Dedifferentiated amniotic fluid mesenchymal stem cell (primary cell): ENCODE measurements at regions not wholly inside any gene's neighbourhood (a gene's known extent, or its start where the extent isn't known, plus 50 kb on each side); places are given as distances from the start of the nearest gene placed in this dataset.

ENCODE experiments used
- DNase-seq: peaks from one replicate; pipeline ENCODE4 v3.0.0-alpha.2; 2016; ENCODE audit errors: extremely low spot score

- DNase-seq = no peak
These were observed 100.7 kb downstream of the ASB7 start for GRCh38 chr15:100703032-100703578.

GRCh38 chr15:100703671-100704070, 101.3 kb downstream of the ASB7 start:
- DNase-seq = no peak

- peak; percentile 21 for DNase-seq
These were observed 102.1 kb downstream of the ASB7 start for GRCh38 chr15:100704281-100705055.

GRCh38 chr15:100705065-100705464, 102.7 kb downstream of the ASB7 start:
- DNase-seq = no peak

DNA sequence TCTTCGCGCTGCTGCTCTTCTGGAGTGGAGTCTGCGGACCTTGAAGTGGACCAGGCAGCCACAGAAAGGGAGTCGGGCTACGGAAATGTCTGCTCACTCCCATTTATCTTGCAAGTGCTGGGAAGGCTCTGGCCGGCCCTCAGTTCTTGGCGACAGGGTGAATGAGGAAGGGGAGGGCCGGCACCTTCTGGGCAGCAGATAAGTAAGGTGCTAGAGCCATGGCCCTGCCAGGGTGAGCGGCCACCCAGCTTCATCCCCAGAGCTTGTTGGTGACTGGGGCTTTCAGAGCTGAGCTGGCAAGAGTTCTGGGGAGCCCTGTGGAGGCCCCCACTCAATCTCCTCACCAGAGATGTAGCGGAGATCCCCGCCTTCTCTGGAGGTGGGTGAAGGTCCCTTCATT, 103.5 kb downstream of the ASB7 start:
- DNase-seq = no peak

DNA sequence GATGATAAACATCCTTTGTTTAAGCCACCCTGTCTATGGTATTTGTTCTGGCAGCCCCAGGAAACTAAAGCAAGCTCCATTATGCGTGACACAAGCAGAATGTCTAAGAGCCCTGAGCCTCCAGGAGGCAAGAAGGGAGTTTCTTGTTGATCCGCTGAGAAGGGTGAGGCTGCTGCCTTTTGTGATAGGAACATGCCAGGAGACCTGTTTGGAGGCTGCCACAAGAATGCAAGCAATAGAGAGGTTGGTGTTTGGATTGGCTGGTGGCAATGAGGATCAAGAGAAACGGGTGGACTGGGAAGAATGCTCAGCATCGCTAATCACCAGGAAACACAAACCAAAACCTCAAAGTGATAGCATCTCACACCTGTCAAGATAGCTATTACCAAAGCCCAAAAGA, 104.8 kb downstream of the ASB7 start:
- DNase-seq = no peak

GRCh38 chr15:100708916-100709315, 106.5 kb downstream of the ASB7 start:
- no peak for DNase-seq

- no peak for DNase-seq
These were observed 107.8 kb downstream of the ASB7 start for GRCh38 chr15:100710222-100710621.

- DNase-seq = no peak
These were observed 108.5 kb downstream of the ASB7 start for GRCh38 chr15:100710744-100711515.

DNA sequence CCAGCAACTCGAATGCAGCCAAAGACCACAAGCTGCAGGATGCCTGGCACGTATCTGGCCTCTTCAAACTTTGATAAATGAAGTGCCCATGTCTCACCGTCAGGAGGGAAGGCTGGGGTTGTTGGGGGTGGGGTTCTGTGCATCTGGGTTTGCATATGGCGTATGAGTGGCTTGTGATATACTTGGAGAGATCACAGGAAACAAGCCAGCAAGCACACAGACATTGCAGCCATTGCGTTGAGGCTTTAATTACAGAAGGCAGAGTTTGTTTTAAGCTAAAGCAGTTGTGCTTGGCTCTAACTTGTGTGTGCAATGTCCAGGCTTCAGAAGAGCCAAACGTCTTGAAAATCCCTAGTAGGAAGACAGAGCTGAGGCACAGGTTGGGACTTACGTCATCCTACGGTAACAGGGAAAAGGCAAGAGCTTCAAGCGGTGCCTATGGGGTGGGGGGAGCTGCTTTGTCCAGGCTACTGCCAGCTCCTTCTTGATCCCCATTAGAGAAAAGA, 109.2 kb downstream of the ASB7 start:
- no peak for DNase-seq

DNA sequence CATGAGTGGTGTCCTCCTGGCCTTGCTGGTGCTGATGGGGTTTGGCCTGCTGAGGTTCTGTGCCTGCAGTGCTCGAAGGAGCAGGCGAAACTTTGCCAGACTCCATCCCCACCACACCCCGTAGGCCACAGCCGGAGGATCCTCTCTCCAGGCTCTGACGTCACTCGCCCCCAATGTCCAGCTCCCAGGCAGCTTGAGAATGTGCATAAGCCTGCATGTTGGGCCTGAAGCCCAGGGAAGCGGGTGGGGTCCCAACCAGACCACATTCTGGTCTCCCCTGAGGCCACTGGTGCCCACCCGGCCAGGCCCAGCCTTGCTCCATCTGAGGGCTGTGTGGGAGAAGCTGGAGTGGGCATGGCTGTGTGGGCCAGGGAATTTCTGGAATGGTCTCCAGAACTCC, 109.8 kb downstream of the ASB7 start:
- DNase-seq = peak; percentile 31

DNA sequence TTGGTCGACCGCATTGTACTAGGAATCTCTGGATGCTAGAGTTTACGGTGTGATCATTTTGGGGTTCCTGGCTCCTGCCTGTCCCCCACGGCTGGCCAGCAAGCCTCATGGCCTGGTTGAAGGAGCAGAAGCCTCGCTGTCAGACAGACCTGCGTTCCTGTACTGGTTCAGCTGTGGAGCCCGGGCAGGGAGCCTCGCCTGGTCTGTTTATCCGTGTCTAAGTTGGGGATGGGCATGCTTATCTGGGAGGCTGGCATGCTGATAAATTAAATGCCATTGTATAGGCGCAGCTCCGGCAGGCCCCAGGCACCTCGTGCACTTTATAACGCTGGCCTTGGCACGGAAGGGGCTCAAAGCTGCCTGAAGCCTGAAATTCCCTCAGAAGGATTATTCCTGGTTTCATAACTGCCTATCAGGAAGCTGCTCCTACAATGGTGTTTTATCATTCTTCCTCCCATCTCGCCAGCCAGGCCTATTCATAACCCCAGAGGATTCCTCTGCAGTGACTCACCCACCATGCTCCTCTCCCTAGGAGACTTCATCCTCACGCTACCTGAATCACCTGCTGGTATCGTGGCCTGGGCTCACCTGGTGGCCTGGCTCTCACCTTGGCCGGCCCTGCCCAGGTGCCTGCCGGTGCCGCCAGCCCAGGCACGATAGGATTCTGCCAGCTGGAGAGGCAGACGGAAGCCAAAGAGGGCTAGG, 110.9 kb downstream of the ASB7 start:
- DNase-seq = no peak

DNA sequence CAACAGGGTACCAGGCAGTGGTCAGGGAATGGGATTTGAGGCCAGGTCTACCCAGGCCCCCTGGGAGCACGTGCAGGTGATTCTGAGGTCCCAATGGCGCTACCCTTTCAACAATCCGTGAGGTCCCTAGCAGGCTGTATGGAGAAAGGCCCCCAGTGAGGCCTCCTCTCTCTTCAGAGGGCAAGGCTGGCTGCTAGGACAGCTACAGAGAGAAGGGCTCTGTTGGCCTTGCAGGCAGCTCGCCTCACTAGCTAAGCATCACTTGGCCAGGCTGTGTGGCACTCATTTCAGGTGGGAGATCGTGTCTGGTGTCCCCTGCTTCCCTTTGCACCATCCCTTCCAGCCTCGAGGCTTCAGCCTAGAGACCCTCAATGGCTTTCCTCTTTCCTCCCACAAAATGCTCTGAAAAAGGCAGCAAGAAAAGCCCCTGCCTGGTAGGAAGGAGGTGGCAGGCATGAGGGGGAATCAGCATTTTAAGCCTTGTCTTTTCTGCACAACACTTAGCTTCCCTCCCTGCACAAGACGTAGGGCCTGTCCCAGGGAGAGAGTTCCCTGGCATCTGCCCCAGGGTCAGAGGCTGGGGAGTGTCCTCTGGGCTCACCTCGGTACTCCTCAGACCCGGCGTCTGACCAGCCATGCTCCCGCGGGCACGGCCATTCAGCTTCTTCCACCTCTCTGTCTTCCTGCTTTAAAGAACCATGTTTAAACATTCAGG, 111.8 kb downstream of the ASB7 start:
- DNase-seq = no peak

DNA sequence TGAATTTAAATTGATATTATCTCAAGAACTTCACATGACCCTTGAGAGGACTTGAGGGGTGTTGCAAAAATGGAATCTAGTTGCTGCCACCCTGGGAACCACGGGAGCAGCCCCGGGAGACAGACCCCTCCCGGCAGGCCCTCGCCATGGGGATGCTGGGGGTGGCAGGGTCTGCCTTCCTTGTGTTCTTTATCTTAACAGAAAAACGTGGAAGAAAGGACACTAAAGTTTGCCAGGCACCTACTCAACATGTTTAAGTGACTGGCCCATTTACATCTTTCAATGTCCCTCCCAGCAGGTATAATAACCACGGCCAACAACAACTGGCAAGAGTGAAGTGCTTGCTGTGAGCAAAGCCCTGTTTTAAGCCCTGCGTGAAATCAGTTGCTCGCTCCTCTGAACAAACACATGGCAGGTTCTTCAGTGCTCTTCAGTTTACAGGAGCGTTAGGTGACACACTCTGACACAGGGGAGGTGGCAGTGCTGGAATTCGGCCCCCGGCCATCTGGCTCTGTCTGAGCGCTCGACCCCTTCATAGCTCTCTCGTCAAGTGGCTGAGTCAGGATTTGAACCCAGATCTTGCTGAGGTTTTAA, 112.5 kb downstream of the ASB7 start:
- no peak for DNase-seq

- no peak for DNase-seq
These were observed 113.4 kb downstream of the ASB7 start for GRCh38 chr15:100715571-100716455.

DNA sequence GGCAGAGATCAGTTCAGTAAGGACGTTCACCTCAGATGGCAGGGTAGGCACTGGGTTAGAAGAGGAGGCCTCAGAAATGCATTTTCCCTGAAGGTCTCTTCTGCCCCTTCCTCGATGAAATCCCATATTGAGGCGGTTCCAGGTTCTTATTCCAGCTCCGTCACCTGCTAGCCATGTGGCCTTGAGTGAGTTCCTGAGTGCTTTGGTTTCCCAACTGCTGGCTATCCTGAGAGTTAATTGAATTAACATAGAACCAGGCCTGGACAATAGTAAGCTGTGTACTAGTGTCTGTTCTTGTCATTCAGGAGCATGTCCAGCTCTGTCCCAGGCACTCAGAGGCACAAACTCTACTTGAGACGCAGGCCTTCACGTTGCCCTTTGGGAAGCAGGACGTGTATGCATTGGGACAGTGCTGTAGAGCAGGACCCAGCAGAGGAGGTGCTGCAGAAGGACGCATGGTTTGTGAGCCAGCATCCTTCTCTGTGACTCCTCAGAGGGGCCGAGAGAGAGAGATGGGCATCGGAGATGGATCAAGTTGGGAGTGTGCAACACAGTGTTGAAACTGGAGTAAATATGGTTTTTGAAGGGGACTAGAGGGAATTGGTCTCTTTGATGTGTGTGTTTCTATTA, 114.2 kb downstream of the ASB7 start:
- DNase-seq = no peak

GRCh38 chr15:100717596-100717995, 115.2 kb downstream of the ASB7 start:
- no peak for DNase-seq

GRCh38 chr15:100718075-100718980, 115.9 kb downstream of the ASB7 start:
- DNase-seq = no peak
